ENCODE measurements at regions not wholly inside any gene's neighbourhood (a gene's known extent, or its start where the extent isn't known, plus 50 kb on each side); places are given as distances from the start of the nearest gene placed in this dataset.

DNA sequence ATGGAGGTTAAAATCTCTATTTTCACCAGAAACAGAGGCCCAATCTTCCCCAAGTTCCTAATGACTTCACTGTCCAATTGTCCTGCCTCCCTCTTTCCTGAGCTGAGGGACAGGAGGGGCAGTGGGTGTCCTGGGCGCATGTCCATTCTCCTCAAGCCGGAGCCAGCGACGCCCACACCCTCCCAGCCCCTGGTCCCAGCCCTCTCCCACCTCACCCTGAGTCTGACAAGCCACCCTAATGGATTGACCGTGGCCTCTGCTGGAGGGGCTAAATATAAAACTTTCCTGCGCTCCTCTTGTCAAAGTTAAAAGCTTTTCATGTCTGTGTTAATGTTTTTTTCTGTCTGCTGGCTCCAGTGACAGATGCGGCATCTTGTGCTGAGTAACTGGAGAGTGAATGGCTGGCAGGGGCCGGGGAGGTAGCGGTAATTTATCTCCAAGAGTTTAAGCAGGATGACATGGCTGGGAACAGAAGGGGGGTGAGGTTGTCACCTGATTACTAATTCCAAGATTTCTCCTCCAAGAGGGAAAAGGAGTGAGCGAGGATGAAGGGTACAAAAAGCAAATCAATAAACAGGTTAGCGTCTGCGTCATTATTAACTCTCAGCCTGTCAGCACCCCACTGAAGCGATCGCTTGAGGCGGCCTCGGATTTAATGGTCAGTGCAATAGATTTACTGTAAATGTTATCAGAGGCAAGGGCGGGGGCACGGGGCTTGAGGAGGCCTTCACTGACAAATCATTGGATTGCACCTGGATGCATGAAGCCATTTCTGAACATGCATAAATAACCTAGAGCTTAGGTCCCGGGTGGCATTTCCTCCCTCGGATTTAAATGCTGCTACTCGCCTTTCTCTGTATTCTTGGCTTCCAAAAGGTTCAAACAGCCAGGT, 118.1 kb upstream of the MAFB start:
- intact Hi-C loops (cut with micrococcal nuclease) = no loop called here

DNA sequence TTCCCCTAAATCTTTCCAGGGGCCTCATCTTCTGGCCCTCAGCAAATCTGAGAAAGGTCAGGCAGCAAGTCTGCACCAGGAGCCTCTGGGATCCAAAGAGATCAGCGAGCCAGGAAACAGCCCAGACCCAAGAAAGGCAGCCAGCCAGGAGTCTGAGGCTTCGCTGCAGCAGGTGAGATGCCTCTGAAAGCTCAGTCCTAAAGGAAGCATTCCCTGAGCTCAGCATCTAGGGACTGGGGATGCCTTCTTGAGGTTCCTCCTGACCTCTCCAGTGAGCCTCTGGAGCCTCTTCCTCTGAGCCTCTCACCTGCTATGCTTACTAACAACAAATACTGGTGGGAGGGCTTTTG, 118.8 kb upstream of the MAFB start:
- intact Hi-C loops (cut with micrococcal nuclease) = no loop called here

DNA sequence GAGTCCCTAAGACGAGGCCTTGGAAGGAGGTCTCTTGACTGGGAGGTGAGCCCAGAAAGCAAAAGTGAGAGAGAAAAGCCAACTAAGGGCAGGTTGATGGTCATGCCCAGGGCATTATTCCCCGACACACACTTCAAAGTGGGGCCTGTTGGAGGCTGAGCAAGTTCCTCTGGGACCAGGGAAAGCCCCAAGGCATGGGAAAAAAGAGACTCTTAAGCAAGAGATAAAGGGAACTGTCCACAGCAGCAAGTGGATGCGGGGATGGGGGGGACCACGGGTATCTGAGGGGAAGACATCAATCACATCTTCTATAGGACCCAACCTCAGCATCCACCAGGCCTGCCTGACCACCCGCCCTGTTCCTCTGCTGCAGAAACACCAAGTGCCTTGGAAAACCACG, 119.9 kb upstream of the MAFB start:
- intact Hi-C loops (cut with micrococcal nuclease) = no loop called here

DNA sequence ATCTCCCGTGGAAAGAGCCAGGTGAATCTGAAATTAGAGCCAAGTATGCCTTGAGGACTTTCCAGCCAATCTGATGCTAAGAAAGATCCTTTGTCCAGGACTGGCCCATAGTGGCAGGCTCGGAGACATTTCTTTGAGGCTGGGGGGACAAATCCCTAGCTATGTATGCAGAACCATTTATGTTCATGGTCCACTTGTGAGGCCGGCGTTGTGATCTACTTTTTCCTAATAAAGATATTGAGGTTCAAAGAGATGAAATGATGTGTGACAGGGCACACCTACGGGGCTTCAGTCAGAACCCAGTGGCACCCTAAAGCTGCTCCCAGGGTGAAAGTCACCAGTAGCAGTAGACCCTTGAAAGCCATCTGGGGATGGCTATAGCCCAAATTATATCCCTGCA, 120.3 kb upstream of the MAFB start:
- intact Hi-C loops (cut with micrococcal nuclease) = no loop called here

DNA sequence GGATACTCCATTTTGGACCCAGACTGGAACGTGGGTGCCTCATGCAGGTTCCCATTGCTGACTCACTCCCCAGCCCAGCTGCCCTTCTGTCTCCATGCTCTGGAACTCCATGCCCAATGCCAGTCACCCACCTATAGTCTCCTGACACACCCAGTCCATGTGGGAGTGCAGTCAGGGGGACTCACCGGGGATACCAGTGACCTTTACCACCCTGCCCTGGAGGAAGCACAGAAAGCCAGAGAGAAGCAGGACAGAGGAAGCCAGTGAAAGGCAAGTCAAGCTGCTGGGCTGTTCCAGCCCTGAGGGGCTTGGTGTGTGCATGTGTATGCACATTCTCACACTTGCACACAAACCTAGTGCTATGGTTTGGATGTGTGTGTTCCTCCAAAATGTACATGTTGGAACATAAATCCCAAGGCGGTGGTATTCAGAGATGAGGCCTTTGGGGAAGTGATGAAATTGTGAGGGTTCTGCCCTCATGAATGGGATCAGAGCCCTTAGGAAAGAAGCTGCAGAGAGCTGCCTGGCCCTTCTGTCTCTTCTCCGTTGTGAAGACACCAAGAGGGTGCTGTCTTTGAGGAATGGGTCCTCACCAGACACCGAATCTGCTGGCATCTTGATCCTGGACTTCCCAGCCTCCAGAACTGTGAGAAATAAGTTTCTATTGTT, 121.4 kb upstream of the MAFB start:
- intact Hi-C loops (cut with micrococcal nuclease) = no loop called here

DNA sequence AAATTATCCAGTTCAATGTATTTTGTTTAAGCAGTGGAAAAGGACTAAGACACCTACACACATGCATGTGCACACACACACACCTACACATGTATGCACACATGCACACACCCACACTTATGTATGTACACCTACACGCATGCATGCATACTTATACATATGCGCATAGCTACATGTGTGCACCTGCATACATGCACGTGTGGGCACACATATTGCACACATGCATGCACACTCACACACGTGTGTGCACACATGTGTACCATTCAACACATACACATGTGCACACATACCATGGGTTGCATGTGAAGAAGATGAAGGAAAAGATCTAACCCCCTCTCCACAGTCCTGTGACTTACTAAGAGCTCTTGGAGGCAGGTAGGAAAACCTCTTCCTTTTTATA, 122.0 kb upstream of the MAFB start:
- intact Hi-C loops (cut with micrococcal nuclease) = no loop called here

DNA sequence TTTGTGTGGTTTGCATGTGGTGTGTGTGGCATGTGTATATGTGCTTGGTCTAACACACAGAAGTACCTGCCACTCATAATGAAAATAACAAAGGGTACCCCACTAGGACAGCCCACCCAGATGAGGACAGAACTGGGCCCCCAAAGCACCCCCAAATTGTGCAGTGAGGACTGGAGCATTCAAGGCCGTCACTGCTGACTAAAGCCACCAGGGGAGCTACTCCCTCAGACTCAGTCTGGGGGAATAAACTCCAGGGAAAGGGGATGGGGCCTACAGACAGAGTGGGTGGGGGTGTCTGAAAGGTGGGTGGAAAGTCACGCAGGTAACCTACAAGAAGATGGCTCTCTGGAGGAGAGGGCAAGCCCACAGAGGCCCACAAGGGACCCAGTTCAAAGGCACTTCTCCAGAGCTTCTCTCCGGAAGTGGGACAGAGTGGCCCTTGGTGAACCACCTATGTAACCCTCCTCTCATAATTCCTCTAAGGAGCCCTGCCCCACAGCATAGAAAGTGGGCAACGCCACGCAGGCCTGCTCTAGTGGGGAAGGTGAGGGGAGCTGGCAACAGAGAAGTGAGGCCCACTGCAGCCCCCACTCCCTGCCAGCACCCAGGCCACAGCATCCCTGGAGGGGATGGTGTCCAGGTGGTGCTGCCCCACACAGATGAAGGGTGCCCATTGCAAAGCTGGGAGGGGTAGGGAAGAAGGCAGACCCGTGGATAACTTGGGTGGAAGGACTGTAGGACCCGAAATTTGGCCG, 122.8 kb upstream of the MAFB start:
- intact Hi-C loops (cut with micrococcal nuclease) = no loop called here

DNA sequence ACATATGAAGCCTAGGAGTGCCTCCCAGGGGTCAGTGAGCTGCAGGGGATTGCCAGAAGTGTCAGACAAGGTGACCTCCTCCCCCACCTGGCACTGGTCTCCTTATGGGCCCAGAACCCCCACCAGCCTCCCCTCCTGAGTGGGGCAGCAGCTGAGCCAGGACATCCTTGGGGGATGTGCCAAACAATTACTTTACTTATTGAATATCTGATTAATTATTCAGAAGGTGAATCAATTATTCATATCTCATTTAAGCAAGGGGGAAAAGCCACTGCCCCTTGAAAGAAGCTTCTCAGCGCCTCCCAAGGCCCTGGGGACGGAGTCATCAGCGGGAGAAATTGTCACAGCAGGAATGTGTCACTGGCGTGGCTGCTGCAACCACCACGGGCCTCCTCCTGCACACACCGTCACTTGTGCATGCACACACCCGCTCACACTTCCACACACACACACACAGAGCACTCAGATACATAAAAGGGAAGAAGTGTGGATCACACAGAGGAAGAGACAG, 123.4 kb upstream of the MAFB start:
- intact Hi-C loops (cut with micrococcal nuclease) = no loop called here

DNA sequence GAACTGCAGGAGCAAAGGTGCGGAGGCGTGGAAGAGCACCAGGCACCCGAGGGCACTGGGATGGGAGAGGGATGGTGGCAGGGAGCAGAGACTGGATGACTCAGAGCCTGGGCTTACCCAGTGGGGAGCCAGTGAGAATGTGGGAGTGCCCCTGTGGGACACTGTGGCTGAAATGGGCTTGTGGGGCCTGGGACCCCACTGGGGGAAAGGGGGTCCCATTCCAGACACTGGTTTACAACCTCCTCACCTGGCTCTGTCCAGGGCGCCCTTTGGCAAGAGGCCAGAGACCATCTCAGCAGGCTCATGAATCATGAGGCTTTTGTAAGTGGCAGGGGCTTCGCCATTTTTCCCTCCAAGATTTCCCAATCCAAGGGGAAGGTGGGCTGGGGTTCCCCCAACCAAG, 124.0 kb upstream of the MAFB start:
- intact Hi-C loops (cut with micrococcal nuclease) = no loop called here

DNA sequence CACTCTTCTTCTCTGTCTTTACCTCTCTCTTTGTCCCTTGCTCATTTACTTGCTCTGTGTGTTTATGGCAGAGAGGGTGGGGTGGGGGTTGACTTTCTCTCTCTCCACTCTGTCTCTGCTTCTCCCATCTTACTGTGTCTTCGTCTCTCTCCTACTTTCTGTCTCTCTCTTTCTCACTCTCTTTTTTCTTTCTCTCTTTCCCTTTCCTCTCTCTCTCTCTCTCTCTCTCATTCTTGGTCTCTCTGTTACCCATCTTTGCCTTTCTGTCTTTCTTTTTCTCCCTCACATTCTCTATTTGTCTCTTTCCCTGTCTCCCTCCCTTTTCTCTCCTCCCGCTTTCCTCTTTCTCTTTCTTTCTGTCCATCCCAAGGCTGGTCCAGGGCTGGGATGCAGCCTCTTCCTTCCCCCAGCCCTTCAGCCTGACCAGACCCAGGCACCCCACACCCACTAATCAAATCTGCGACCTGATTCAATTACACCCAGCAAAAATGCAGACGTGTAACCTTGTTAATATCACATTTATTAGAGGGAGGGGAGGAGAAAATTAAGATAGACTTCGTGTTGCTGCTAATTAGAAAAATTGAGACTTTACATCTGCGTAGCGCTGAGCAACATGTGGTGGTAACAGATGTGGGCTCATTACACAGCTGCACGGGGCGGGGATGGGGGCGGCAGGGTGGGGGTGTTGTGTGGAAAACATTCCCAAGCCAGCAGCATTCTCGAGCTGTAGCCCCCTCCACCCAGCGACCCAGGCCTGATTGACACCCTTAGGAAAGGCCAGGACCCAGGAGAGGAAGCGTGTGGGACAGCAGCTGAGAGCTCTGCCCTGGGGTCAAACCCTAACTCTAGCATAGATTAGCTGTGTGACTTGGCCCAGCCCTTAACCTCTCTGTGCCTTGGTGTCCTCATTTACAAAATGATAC, 124.9 kb upstream of the MAFB start:
- intact Hi-C loops (cut with micrococcal nuclease) = no loop called here

DNA sequence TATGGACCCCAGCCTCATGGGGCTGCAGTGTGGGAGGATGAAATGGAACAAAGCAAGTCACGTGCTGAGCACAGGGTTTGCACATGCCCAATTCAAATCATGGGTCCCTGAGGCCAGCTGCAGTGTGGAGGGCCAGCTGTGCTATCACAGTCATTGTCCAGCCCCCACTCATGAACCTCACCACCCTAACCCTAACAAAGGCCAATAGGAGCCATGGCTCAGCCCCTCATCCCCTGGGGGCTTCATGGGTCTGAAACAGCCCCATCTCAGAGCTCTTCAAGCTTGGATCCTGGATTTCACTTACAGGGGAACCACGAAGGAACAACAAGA, 125.6 kb upstream of the MAFB start:
- intact Hi-C loops (cut with micrococcal nuclease) = no loop called here

DNA sequence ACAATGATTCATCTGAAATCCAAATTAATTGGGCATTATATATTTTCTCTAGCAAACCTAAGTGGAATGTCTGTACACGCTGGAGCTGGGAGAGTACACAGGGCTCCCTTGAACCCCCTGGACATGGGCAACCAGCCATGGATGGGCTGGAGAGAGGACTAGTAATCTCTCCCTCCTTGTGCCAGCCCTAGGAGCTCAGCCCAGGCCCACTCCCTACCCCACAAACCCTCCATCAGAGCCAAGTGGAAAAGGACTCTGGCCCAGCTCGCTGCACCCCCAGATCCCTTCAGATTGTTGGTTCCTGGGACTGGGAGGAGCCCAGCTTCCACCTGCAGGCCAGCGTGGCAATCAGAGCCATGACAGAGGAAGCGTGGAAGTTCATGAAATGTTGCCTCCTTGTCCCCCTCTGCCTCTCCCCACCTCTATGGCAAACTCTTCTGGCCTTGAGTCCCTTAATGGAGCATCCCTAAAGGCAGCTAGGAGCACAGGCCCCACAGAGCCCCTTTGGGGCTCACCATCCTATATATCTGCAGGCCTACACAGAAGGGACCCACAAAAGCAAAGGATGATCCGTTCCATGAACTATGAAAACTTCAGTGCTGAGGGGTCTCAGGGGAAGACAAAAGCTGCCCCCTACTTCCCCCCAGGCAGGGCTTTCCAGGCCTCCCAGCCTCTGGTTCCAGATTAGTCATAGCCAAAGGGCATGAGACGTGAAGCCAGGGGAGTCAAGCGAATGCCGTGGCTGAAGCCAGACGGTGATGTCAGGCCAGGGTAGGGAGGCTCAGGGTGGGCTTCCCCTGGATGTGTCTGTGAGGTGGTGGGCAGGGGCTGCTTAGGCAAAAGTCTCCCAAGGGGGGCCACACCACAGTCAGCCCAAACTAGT, 126.4 kb upstream of the MAFB start:
- intact Hi-C loops (cut with micrococcal nuclease) = no loop called here

DNA sequence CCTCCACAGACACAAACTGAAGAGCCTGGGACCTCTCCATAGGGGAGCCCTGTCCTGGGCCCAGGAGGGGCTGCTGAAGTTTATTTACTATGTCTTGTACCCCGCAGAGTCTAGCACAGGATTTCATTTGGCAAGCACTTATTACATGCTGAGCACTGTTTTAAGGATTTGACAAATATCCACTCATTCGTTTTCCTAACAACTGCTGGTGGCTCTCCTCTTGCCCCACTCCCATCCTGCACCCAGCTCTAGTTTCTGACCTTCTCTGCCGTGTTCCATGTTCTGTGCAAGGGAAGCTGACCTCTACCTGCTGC, 127.0 kb upstream of the MAFB start:
- intact Hi-C loops (cut with micrococcal nuclease) = no loop called here

DNA sequence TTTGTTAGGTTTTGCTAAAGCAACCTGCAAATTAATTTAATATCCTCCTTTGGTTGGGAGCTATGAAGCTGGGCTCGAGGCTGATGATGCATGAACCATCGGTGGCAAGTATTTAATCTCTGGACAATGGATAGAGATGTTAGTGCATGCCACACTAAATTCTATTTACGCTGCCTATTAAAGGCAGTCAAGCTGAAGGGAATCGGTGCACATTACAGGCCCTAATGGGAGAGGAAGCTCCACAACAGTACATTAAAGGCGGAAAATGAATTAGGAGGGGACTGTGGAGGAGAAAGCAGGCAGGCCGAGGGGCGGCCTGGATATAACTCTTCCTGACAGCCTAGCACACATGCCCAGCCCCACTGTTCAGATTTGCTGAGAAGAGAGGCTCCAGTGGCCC, 132.4 kb upstream of the MAFB start:
- intact Hi-C loops (cut with micrococcal nuclease) = no loop called here

DNA sequence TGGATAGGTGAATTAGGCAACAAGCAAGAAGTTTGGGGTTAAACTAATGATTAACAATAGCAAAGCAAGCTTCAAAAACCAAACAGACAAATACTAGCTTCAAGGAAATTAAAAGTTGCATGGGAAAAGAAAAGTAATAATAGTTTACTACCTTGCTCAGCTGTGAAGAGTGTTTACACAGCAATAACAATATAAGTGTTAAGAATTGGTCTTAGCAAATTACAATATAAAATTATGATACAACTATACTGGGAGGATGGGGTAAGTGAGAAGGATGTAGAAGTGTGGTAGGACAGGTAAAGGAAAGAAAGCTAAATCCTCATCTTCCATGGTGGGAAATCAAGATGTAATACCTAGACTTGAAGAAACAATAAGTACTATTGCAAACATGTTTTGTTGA, 137.7 kb upstream of the MAFB start:
- intact Hi-C loops (cut with micrococcal nuclease) = no loop called here

DNA sequence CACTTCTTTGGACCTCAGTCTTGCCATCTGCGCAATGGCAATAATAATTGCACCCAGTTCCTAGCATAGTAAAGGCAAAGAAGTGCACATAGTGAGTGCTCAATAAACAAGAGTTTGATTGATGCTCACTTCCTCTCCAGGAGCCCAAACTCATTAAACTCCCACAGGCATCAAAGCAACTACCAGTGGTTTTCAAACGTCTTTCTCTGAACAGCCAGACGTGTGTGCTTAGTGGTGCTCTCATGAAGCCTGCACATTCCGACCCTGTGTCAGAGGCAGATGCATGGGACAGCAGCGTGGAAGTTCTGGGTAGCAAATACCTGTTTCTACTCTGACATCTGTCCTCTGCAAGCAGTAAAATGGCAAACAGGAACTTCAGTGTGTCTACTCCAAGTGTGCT, 146.3 kb upstream of the MAFB start:
- intact Hi-C loops (cut with micrococcal nuclease) = no loop called here

DNA sequence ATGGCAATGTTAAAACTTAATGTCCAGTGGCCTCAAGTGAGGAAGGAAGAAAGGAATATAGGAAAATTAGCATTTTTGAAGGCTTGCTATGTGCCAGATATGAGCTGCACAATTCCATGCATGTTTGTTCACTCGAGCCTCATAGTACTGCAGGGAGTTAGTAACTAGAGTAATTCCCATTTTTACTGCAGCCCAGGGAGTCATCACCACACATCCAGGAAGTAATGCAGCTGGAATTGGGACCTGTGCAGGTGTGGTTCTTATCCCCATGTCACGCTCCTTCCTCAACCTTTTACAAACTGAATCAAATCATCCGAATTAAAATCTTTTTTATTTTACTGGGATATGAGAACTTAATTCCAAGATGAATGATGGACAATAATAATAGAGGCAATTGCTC, 149.5 kb upstream of the MAFB start:
- intact Hi-C loops (cut with micrococcal nuclease) = no loop called here

DNA sequence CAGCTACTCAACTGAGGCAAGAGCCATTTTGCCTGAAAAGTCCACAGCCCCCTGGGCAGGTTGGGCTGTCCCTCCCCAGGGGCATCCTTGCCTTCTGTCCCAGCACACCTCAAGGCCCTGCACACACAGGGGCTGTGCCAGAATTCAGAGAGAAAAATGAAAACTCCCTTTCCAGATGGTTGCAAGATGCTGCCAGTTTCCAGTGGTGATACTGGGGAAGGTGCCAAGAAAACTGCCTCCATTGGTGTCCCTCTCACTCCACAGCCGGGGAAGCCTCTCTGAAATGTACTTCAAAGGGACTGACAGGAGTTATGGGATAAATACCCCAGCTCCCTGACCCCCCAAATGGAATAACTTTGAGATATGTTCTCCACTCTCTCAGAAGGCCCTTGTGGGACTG, 154.2 kb upstream of the MAFB start:
- intact Hi-C loops (cut with micrococcal nuclease) = no loop called here

DNA sequence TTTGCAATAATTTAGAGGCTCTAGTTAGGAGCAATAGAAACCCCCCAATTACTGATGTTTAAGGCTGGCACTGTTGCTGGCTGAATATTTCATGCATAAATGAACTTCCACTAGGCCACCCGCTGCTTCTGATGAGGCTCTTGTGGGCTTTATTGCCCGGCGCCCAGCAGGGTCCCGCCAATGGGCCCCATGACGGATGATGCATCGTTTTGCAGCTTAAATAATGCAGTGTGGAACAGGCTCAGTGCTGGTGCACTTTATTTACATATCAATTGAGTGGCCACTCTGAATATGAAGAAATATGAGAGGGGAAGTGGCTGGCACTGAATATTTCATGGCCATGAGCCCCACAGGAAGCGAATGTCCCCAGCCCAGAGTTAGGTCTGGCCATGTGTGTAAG, 155.3 kb upstream of the MAFB start:
- intact Hi-C loops (cut with micrococcal nuclease) = no loop called here

DNA sequence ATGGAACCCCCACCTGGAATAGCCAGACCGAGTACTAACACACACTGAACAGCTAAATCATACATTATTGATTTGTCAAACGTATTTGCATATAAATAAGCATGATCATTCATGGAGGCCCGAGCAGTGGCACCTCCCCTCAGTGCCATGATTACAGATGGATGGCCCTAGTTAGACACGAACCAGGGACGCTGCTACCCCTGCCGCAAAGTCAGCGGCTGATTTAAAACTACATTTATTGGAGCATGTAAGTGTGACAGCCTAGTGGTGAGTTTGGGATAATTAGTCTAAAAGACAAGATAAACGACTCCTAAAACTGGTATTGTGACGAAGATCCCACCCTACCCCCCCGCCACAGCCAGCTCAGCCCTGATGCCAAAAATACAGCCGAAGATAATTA, 159.1 kb upstream of the MAFB start:
- intact Hi-C loops (cut with micrococcal nuclease) = no loop called here

DNA sequence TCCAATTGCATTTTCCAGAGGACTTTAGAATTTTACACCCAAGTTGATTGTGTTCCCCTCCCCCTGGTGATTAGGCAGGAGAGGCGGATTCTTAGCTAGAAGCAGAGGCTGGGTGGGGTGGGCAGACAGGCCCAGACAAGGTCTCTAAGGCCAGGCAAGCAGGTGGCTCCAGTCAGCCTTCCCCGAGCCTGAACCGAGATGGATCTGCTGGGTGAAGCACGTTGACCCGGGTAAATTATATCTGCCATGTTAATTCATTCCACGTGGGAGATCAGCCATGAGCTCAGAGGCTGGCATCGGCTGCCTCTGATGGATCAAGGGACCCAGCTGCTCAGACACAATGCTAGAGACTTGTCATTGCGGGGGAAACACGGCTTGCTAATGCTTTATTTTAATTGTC, 159.5 kb upstream of the MAFB start:
- intact Hi-C loops (cut with micrococcal nuclease) = no loop called here

All from T-helper 1 cell treated with Interleukin-12 subunit alpha and Interleukin-12 subunit beta and Interleukin-4 antibody, amounts not matched to agents 30 ng/mL and 1 ng/mL, for 36 hours (primary cell).